ENCODE measurements at regions not wholly inside any gene's neighbourhood (a gene's known extent, or its start where the extent isn't known, plus 50 kb on each side); places are given as distances from the start of the nearest gene placed in this dataset.

GRCh38 chr6:3587660-3588059 lies 130.8 kb upstream of the SLC22A23 start:
- no peak for DNase-seq (ENCODE audit: low read depth)
- TF ChIP-seq MAX (IDR thresholded peaks at IDR 0.05; ENCODE audit: low read depth, low read length) (no peak), POLR2A (IDR thresholded peaks at IDR 0.05; ENCODE audit: extremely low read depth, insufficient read length) (no peak), CTCF (IDR thresholded peaks at IDR 0.05; ENCODE audit: low read depth, low read length) (no peak), MYC (IDR thresholded peaks at IDR 0.05; ENCODE audit: low read depth, low read length) (no peak)
- H3K4me3 ChIP-seq (ENCODE audit: low read depth, low read length), result no peak overlapping the region

GRCh38 chr6:3585320-3585935 lies 128.6 kb upstream of the SLC22A23 start:
- no peak overlapping the region for H3K4me3 ChIP-seq (ENCODE audit: low read depth, low read length)
- no peak for TF ChIP-seq POLR2A (IDR thresholded peaks at IDR 0.05; ENCODE audit: extremely low read depth, insufficient read length)
- no peak for TF ChIP-seq CTCF (IDR thresholded peaks at IDR 0.05; ENCODE audit: low read depth, low read length)
- no peak for TF ChIP-seq MAX (IDR thresholded peaks at IDR 0.05; ENCODE audit: low read depth, low read length)
- no peak for TF ChIP-seq MYC (IDR thresholded peaks at IDR 0.05; ENCODE audit: low read depth, low read length)
- no peak for DNase-seq (ENCODE audit: low read depth)

GRCh38 chr6:3584606-3585005 lies 127.8 kb upstream of the SLC22A23 start:
- no peak for DNase-seq (ENCODE audit: low read depth)
- H3K4me3 ChIP-seq (ENCODE audit: low read depth, low read length), result no peak overlapping the region
- TF ChIP-seq POLR2A (IDR thresholded peaks at IDR 0.05; ENCODE audit: extremely low read depth, insufficient read length) (no peak), MAX (IDR thresholded peaks at IDR 0.05; ENCODE audit: low read depth, low read length) (no peak), MYC (IDR thresholded peaks at IDR 0.05; ENCODE audit: low read depth, low read length) (no peak), CTCF (IDR thresholded peaks at IDR 0.05; ENCODE audit: low read depth, low read length) (no peak)

GRCh38 chr6:3581469-3581868 lies 124.6 kb upstream of the SLC22A23 start:
- TF ChIP-seq POLR2A (IDR thresholded peaks at IDR 0.05; ENCODE audit: extremely low read depth, insufficient read length) (no peak), MAX (IDR thresholded peaks at IDR 0.05; ENCODE audit: low read depth, low read length) (no peak), MYC (IDR thresholded peaks at IDR 0.05; ENCODE audit: low read depth, low read length) (no peak)
- no peak for DNase-seq (ENCODE audit: low read depth)
- no peak overlapping the region for H3K4me3 ChIP-seq (ENCODE audit: low read depth, low read length)

- no peak for TF ChIP-seq MAX (IDR thresholded peaks at IDR 0.05; ENCODE audit: low read depth, low read length)
- TF ChIP-seq MYC (IDR thresholded peaks at IDR 0.05; ENCODE audit: low read depth, low read length), result no peak
- TF ChIP-seq POLR2A (IDR thresholded peaks at IDR 0.05; ENCODE audit: extremely low read depth, insufficient read length), result no peak
- TF ChIP-seq CTCF (IDR thresholded peaks at IDR 0.05; ENCODE audit: low read depth, low read length), result no peak
- DNase-seq (ENCODE audit: low read depth), result no peak
- no peak overlapping the region for H3K4me3 ChIP-seq (ENCODE audit: low read depth, low read length)
These were observed 122.9 kb upstream of the SLC22A23 start for GRCh38 chr6:3579652-3580175.

GRCh38 chr6:3578981-3579380 lies 122.1 kb upstream of the SLC22A23 start:
- DNase-seq (ENCODE audit: low read depth), result no peak
- TF ChIP-seq MAX (IDR thresholded peaks at IDR 0.05; ENCODE audit: low read depth, low read length), result no peak
- TF ChIP-seq POLR2A (IDR thresholded peaks at IDR 0.05; ENCODE audit: extremely low read depth, insufficient read length), result no peak
- no peak for TF ChIP-seq MYC (IDR thresholded peaks at IDR 0.05; ENCODE audit: low read depth, low read length)
- no peak for TF ChIP-seq CTCF (IDR thresholded peaks at IDR 0.05; ENCODE audit: low read depth, low read length)
- no peak overlapping the region for H3K4me3 ChIP-seq (ENCODE audit: low read depth, low read length)

Data from NB4 (cell line).